A673 (cell line): ENCODE measurements at regions not wholly inside any gene's neighbourhood (a gene's known extent, or its start where the extent isn't known, plus 50 kb on each side); places are given as distances from the start of the nearest gene placed in this dataset.
"Not testable (repeated sequence)": the region's sequence is repeated elsewhere in the genome, so short reads cannot be mapped to it uniquely, and the experiment has no call there.

Source experiments
- CTCF ChIP-seq: fragments of 300-800, 200-600 bp; sonication (generic); conservative IDR thresholded peaks from 2 replicates; pipeline ENCODE4 v1.5.1; 2017; ENCODE audit warnings: low read depth, mild to moderate bottlenecking, antibody characterized with exemption, low read length, moderate library complexity, mixed read lengths
- EZH2 ChIP-seq: fragments of 200-600 bp; sonication (generic); IDR thresholded peaks from 2 replicates; pipeline ENCODE4 v1.6.1; 2017; ENCODE audit warnings: borderline replicate concordance, low read depth, mild to moderate bottlenecking, mixed read lengths, antibody characterized with exemption, low read length; ENCODE audit not compliant: poor library complexity, severe bottlenecking

- TF ChIP-seq CTCF, EZH2: not testable (repeated sequence)
Observed at GRCh38 chr20:29324516-29325303, 1932.8 kb upstream of the DEFB115 start.
